GM21528 (cell line): ENCODE measurements at regions not wholly inside any gene's neighbourhood (a gene's known extent, or its start where the extent isn't known, plus 50 kb on each side); places are given as distances from the start of the nearest gene placed in this dataset.

Source experiments
- ATAC-seq: cut with Tn5 transposase; IDR thresholded peaks from one replicate; pipeline ENCODE4 v1.9.1; 2021; ENCODE audit warnings: mild to moderate bottlenecking, moderate library complexity; ENCODE audit not compliant: unreplicated experiment, low FRiP score

DNA sequence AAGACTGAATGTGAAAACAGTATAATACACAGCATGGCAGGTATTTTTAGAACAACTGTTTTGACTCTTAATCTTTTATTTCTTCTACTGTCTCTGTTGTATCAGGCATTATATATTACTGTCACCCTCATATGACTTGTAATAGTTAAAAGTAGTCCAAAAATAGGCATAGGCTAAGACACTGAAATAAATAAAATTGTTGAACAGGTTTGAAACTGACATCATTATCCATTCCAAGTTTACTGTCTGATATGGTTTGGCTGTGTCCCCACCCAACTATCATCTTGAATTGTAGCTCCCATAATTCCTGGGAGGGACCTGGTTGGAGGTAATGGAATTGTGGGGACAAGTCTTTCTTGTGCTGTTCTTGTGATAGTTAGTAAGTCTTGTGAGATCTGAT lies 91.4 kb upstream of the CDH19 start:
- ATAC-seq, result no peak

DNA sequence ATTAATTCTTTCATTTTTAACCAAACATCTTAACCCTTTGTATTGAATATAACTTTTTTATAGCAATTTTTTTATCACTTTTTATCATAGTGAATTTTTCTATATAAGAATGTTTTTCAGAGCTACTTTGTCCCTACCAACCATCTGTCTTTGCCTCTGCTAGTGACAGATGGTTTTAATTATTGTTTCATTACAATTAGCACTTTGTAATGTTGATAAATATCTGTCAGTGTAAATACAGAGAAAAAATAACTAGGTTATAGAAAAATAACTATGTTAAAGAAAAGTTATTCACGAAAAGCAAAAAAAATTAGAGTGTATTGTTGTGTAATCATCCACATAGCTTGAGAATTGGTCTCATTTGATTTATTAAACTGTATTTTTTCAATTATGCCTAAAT lies 91.0 kb upstream of the CDH19 start:
- no peak for ATAC-seq

DNA sequence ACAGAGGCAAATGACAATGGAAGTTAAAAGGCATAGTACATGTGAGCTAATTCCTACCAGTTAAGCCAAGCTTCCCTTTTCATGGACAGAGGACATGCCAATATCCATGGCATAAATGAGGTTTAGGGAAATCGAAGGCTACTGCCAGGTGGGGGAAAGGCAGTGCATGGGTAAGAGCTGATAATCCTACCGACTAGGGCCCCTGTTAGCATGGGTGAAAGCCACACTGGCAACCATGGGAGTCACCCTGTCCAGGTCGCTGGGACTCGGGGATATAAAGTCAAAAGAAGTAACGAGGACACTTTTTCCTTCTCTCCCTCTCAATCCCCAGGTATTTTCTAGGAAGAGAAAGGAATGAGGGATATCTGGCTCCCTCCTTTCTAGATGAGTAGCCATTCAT lies 83.7 kb upstream of the CDH19 start:
- no peak for ATAC-seq

DNA sequence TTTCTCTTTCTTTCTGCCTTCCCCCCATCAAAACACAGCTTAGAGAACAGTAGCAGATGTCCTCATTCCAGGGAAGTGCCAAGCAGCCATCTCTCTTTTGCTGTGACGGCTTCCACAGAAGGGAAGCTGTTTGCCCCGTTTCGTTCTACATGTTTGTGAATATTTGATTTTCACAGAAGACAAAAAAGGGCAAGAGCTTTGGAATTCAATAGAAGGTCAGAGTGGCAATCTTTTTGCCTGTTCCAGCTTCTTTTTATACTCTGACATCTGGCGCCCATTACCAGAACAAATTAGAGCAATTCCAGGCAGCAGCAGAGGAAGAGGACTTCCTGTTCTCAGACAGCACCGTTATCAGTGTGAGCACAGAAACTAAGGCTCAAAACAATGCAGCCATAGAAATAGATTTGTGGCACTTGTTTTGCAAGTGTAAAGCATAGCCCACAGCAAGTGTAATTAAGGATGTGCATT lies 79.0 kb upstream of the CDH19 start:
- no peak for ATAC-seq

DNA sequence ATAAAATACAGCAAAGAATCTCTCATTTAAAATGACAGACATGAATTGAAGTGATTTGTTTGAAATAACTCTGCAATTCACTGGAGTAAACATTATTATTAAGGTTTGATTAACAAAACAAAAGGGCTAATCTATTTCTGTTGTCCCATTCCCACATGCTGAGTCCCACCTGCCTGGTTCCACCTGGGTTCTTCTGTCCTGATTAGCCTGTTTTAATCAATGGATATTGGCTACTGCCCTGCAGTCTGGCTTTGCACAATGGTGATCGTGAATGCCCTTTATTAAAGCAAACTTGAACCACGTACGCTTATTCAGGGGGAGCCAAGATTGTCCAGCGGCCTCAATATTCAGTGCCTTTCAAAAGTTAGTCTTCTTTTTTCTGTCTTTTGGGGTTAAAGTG lies 72.8 kb upstream of the CDH19 start:
- no peak for ATAC-seq

DNA sequence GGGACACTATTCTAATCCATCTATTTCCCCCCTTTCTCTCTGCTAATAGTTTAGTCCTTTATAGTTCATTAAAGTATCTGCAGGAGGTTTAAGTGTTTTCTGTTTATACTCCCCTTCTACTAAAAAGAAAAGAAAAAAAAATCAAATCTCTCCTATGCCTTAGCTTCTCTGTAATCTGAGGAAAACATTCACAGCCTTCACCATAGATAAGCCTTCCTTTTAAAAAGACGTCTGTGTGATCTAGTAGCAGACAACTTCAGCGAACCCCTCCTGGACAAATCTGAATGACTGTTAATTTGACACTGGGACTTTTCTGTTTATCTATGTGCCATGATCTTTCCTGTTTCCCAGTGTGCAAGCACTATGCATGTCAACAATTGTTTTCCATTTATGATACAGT lies 70.4 kb upstream of the CDH19 start:
- no peak for ATAC-seq

DNA sequence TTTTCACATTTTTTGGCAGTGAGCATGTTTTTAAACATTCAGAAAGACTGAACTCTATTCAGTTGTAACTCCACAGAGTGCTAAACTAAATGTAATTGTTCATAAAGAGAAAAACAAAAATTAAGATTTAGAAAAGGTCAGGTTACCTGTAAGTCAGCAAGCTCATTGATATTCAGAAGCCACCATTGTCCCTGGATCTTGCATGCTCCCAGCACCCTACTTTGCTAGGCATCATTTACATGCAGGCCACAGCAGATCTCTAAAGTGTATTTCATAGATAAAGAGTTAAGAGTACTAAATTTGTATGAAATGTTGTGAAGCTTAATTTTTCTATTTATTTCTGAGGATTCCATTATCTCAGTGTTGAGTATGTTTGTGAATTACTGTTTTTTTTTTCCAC lies 64.8 kb upstream of the CDH19 start:
- ATAC-seq, result no peak

DNA sequence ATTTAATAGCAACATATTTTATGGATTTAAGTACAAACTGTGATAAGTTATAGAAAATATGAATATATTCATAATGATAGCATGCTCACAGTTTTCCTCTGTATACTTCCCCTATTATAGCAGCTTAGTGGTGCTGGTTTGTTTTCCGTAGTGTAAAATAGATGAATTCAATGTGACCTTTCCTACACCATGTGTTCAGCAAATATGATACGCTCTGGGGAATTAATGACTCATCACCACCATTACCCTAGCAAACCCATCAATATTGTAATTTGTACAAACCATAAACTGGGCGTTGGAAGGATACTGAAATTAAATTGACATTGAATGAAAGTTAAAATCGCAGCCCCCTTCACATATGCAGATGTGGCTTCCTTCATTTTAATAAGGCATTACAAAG lies 58.7 kb upstream of the CDH19 start:
- no peak for ATAC-seq

DNA sequence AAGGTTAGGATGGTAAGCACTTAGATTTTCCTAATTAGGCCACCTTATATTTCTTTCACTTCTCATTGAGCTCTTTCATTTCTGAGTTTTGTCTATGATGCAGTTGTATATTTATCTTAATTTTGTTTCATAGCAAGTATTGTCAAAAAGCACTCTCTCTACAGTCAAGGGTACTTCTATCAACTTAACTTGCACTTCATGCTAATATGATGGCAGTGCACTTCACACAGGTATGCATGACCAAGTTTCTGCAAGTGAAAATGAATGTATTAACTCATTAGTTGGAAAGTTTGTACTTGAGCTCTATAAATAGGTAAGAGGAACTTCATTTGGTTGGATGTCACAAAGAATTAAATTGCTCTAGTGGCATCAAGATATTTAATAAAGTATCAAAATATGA lies 51.5 kb upstream of the CDH19 start:
- no peak for ATAC-seq
